GM21423 (cell line): ENCODE measurements at regions not wholly inside any gene's neighbourhood (a gene's known extent, or its start where the extent isn't known, plus 50 kb on each side); places are given as distances from the start of the nearest gene placed in this dataset.
A peak's percentile ranks its signal among the peaks of the same experiment; 100 is the strongest.

Experiments used
- ATAC-seq: cut with Tn5 transposase; IDR thresholded peaks from one replicate; pipeline ENCODE4 v1.9.1; 2021; ENCODE audit warnings: mild to moderate bottlenecking, moderate library complexity; ENCODE audit not compliant: unreplicated experiment

DNA sequence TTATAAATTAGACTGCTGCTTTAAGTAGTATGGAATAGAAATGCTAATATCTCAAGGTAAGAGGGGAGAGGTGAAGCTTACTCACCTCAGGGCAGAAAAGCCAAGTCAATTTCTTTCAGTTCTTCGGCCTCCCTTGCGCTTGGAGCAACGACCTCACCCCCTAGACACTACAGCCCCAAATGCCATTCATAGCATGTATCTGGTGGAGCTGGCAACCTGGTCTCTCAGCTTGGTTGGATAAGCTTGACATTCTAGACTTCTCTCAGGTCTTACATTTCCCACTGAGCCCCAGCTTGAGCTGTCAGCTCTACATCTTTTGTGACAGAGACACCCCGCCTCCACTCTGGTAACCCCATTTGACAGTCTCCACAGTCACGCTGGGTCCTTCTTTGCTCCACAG, 154.9 kb downstream of the ZNF608 start:
- no peak for ATAC-seq

DNA sequence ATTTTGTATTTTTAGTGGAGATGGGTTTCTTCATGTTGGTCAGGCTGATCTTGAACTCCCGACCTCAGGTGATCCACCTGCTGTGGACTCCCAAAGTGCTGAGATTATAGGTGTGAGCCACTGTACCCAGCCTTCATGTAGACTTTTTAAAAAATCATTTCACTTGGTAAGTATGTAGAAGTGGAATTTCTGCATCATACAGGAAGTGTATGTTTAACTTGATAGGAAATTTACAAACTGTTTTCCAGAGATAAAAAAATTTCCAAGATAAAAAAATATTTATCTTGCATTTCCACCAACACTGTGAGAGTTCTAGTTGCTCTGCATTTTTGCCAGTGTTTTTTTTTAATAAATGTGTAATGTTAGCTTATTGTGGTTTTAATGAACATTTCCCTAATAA, 155.8 kb downstream of the ZNF608 start:
- no peak for ATAC-seq

DNA sequence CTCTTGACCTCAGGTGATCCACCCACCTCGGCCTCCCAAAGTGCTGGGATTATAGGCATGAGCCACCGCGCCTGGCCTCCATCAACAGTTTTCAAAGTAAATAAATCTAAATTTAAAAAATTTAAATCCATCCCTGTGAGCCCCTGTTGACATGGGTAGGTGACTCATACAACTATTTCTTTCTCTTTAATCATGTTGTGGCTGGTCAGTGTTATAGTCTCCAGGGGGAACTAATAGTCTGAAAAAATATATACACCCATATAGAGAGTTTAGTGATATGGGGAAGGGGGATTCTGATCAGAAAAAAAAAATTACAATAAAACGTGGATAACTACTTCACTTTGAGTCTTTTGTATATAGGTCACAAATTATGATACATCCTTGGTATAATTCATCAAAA, 159.2 kb downstream of the ZNF608 start:
- ATAC-seq = no peak

DNA sequence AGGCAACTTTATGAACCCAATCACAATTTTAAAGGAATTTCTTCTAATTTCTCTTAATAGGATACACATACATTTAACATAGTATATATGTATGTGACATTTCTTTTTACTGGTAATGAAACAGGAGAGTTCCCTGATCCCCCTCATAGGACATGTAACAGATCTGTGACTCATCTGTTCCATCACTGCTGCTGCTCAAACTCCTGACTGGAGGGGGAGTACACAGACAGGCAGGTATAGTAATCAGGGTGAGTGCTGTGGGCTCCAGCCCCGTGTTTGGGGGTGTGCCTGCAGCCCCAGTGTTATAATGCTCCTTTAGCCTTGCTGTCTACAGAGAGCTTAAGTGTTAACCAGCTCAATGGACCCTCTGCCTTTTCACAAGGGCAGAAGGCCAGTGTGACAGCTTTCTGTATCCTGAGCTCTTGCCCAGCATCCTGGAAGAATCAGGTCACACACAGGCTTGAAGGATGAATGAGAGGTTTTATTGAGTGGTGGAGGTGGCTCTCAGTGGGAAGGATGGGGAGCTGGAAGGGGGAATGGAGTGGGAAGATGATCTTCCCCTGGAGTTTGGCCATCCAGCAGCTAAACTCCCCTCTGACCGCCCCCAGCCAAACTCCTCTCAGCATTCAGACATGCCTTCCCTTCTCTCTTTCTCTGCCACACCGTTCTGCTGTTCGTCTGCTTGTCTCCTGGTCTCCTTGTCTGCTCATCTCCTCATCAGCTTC, 161.3 kb downstream of the ZNF608 start:
- ATAC-seq = no peak

DNA sequence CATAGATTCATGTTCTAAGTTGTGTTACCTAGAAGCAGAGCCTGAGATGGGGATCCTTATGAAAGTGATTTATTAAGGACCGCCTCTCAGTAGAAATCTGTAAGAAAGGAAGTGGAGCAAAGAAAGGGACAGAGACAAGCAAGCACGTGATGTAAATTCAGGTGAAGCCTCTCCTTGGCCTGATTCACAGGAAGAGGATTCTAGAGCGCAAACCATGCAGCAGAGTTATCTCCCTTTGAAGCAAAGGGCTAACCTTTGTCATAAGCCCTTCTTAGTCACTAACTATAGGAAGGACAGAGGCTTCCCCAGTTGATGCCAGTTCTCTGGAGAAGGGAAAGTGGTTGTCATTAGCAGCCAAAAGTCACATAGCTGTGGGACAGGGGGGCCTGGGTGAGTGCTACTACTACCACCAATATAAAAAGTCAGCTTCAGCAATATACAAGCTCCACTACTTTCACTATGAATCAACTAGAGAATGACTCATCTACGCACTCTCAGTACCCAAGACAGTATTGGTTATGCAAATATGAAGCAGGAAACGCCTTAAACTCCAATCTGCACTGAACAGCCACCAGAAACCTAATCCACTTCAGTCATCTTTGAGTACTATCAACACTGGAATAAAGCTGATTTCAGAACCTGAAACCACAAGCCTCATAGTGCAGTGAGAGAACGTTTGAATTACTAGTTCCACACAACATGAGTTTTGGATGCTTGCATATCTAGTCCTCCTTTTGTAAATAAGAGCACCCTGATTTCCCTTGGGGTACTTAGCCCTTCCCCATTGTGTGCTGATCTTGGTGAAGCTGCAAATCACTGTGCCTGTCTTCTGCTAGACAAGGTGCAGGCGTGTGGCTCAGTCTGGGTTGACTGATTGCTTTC, 162.7 kb downstream of the ZNF608 start:
- peak; percentile 100 for ATAC-seq

DNA sequence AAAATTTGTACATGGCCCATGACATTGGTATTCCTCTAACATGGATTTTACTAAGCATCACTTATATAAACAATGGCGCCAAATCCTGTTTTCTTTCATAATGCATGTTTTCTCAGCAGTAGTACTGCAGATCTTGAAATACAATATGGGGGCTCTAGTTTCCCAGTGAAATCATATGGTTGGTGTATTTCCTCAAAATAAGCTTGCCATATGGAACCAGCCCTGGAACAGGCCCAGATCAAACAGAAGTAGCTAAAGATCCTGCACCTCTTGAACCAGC, 163.9 kb downstream of the ZNF608 start:
- ATAC-seq = no peak

DNA sequence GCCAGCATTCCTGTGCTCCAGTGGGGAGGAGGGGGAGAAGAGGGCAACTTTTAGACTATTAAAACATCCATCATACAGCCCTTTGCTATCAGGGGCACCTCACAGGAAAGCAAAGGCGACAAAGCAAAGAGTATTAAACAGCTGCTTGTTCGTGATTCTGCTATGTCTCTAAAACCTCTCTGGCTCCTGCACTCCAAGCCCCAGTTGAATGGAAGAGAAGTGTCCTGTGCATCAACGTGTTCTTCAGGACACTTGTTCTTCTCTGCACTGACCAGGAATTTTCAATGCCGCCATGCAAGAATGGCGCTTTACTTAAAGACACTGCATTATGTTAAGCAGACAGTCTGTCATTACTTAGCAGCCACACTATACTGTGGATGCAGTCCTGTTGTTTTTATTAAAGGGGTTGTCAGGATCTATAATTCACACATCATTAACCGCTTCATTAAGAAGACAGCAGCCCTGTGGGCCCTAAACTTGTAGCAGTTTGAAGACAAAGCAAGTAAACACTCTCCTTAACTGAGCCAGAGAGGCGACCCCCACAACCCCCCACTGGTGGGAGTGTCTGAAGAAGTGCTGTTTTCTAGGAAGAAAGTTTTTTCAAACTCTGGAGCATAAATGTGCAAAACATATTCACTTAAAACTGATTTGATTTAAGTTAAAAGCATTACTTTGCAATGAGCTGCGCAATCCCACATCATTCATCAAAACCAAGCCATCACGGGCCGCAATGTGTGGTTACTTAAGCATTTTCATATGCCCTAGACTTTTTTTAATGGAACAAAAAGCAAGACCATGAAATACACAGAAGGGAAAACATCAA, 164.5 kb downstream of the ZNF608 start:
- no peak for ATAC-seq

DNA sequence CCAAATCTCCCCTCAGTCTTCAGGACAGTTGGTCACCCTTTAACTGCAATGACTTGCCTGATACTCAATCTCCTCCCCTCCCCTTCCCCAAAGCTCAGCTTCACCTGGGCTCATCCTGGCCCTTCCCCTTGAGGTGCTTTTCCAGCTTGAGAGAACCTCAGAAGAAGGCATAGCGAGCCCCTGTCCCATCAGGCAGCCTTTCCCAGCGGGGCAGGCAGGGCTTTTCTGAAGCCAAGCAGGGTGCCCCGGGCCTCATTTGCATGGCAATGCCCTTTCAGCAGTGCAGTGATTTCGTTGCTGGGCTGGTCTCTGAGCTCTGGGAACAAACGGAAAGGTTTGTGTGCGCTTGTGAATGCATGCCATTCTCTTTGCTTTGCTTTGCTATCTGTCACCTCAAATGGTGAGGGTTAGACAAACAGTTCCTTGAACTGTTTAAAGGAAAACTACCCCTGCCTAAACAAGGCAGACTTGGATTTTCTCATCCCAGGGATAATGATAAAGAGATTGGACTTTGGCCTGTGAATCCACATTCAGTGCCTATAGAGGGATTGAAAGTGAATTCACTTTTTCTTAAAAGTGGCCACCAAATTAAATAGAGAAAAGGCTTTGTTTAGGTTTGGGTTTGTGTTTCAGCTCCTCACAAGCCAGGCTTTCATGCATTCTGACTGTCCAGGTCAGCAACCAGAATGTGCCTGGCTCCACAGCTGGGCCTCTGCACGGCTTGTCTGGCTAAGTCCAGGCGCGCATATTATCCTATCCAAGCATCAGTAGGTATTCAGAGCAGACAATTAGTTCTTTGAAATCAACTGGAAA, 165.3 kb downstream of the ZNF608 start:
- ATAC-seq = no peak

DNA sequence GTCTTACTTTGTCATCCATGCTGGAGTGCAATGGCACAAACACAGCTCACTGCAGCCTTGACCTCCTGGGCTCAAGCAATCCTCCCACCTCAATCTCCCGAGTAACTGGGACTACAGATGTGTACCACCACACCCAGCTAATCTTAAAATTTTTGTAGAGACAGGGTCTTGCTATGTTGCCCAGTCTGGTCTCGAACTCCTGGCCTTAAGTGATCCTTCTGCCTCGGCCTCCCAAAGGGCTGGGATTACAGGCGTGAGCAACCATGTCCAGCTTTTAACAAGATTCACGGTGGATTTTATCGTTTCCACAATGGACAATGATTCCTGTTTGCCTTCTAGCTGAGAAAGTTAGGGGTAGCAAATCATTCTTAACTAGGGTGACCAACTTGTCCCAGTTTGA, 165.9 kb downstream of the ZNF608 start:
- ATAC-seq = no peak

DNA sequence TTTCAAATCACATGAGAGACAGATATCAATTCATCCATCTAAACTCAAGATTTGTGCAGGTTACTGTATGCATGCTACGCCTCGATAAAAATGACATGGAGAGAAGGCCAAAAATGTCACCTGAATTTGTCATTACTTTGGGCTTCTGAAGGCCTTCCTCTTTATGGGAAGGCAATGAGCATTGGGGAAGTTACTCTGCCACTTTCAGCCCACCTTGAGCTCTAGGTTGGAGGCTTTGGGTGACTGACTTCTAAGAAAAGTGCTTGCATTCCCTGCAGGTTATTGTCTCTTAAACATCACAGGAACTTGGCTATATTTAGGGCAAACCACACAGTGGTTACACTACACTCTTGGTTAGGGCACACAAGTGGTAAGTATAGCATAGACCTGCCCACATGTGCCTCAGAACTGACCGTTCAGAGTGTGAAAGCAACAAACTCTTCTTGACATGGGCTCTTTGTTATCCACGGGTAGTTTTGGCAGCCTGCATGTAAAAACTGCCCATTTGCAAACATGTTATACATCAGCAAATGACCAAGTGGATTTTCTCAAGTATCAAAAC, 169.5 kb downstream of the ZNF608 start:
- no peak for ATAC-seq

DNA sequence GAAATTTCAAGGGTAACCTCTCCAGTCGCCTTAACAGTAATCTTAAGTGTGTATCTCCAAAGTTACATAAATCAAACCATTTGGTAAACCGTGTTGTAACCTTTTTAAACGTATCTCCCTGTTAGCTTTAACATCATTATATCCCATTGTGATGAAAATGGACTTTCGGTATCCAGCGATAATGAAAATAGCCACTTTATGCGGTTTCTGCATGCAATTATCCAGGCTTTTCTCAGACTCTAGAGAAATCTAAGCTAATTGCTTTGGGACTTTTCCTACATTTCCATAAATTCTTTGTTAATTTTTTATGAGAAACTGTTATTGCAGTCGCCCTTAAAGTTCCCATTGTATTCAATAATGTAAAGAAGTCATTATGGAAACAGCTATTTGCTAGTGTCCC, 170.7 kb downstream of the ZNF608 start:
- no peak for ATAC-seq

DNA sequence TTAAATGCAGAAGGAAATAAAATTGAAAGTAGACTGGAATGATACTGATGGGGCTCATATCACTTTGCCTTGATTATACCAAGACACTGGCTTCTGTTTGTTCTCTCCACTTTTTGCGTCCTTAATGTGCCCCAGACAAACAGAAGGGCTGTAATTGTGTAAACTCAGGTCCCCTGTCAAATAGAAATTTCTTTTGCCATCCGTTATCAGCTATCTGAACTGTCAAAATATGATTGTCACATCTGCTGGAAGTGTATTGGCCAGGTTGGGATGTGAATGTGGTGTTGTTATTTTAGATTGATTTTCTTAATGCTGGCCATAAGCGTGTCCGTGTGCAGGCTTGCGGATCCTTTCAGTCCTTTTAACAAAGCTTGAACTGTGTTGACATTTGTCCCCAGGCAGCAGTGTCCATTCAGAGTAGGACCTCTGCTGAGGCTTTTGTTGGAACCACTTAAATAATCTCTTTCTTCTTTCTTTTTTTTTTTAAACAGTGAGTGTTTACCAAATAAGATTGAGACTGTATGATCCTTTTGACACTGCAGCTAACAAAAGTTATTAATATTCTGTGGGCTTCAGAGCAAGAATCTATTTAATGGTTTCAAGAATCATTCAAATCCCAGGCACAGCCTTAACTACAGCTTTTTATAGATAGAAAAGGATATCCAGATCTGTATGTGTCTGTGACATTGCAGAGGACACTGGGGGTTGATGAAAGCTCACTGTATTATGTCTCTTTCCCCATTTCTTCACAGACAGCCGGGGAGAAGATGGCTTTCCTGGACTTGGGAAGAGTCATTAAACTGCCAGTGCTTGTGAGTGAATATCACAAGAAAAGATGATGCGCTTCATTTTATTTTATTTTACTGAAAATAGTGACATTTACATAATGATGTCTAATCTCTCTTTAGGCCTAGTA, 171.7 kb downstream of the ZNF608 start:
- no peak for ATAC-seq

DNA sequence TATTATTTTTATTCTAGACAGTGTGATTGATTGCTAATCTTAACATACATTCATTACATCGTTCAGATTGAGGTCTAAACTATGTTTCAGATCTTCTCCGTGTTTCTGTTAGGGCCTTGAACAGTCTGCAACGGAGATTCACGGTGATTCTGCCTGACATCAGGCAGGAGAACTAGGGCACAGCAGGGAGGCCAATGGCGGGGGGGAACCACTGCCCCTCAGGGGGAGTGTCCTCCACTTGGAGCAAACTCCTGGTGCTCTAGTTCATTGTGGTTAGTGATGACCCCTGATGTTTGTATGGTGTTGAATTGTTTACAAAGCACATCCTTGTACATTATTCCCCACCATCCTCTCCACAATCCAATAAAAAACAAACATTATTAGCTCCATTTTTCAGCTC, 173.5 kb downstream of the ZNF608 start:
- ATAC-seq = no peak

DNA sequence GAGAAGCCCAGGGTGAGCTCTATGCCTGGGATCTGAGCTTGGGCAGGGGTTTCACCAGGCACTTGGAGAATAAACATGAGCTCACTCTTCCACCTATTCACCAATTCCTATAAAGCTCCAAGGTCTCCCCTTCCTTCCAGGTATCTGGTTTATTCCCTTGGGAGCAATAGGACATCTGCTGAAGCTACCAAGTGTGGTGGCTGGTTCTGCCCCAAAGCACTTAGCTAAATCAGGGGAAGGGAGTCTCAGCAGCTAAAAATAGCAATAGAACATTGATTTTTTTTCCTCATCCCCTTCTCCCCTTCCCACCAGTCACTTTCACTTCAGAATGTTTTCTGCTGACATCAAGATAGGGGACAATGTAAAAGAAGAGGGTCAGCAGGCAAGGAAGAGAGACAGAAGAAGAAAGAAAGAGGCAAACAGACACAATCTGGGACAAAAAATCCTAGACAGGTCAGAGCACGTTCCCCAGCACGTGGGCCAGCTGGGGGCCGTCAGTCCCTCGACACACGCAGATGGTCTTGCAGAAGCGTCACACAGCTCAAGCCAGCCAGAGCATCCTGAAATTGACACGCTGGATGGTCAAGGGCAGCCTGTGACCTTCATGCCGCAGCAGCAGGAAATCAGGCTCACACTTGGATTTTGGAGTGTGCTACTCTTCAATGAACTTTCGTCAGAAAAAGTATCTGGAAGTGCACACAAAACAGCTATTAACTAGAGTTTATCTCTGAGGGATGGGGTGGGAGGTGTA, 176.0 kb downstream of the ZNF608 start:
- ATAC-seq = no peak

DNA sequence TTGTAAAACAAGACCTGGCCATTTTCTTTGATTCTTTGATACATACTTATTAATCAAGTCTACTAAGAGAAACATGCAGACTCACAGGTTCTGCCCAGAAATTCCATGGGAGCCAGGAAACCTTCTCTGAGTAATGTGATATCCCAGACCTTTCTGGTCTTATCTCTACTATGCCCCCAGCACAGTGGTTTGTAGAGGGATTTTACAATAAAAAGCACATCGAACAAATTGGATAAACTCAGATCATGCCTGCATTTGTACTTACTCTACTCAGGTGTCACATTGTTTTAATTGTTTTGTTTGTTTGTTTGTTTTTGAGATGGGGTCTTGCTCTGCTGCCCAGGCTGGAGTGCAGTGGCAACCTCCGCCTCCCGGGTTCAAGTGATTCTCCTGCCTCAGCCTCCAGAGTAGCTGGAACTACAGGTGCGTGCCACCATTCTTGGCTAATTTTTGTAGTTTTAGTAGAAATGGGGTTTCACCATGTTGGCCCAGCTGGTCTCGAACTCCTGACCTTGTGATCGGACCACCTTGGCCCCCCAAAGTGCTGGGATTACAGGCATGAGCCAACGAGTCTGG, 179.5 kb downstream of the ZNF608 start:
- no peak for ATAC-seq

DNA sequence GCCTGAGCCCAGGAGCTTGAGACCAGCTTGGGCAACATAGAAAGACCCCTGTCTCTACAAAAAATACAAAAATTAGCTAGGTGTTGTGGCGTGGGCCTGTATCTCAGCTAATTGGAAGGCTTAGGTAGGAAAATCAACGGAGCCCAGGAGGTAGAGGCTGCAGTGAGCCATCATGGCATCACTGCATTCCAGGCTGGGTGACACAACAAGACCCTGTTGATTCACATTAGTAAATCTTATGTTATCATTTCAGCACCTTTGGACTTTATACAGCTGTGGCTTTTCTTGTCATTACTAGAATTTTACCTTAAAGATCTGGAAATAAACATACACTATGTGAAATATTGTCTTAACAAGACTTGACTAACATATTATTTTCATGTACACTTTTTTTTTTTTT, 185.0 kb downstream of the ZNF608 start:
- ATAC-seq = no peak

DNA sequence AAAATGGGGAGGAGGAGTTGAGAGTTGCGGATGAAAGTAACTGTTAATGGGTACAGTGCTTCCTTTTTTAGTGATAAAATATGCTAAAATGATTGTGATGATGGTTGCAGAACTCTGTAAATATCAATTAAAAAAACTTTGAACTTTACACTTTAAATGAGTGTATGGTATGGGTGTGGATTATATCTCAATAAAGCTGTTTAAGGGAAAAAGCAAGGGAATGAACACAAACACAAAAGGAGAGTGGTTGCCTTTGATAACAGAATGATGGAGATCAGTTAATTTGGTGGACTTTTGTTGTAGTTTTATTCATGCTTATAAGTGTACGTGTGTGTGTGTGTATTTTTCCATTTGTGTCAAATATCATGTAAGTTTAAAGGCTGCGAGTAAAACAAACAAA, 186.1 kb downstream of the ZNF608 start:
- no peak for ATAC-seq

DNA sequence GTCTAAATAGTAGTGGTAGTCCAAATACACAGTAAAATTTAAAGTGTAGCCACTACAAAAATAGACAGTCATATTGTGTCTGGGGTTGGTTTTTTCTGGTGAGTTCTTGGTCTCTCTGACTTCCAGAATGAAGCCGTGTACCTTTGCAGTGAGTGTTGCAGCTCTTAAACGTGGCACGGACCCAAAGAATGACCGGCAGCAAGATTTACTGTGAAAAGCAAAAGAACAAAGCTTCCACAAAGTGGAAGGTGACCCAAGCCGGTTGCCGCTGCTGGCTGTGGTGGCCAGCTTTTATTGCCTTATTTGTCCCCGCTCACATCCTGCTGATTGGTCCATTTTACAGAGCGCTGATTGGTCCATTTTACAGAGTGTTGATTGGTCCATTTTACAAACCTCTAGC, 188.7 kb downstream of the ZNF608 start:
- no peak for ATAC-seq
